Activated naive CD8-positive, alpha-beta T cell treated with anti-CD3 and anti-CD28 coated beads for 36 hours (primary cell): ENCODE measurements at regions not wholly inside any gene's neighbourhood (a gene's known extent, or its start where the extent isn't known, plus 50 kb on each side); places are given as distances from the start of the nearest gene placed in this dataset.

ENCODE experiments used
- DNase-seq: peaks from one replicate; pipeline ENCODE4 v3.0.0; 2021
- H3K27ac Mint-ChIP-seq: one replicate; pipeline ENCODE4 v1.8.0; 2022; ENCODE audit warnings: mild to moderate bottlenecking, moderate library complexity, mixed read lengths
- H3K27me3 Mint-ChIP-seq: one replicate; pipeline ENCODE4 v1.8.0; 2022; ENCODE audit warnings: mild to moderate bottlenecking, mixed read lengths
- H3K36me3 Mint-ChIP-seq: one replicate; pipeline ENCODE4 v1.8.0; 2021; ENCODE audit warnings: mild to moderate bottlenecking, mixed read lengths
- H3K4me1 Mint-ChIP-seq: one replicate; pipeline ENCODE4 v1.8.0; 2021; ENCODE audit warnings: mixed read lengths
- H3K4me3 Mint-ChIP-seq: one replicate; pipeline ENCODE4 v1.8.0; 2022; ENCODE audit warnings: mild to moderate bottlenecking, moderate library complexity, mixed read lengths
- H3K9me3 Mint-ChIP-seq: one replicate; pipeline ENCODE4 v1.8.0; 2022; ENCODE audit warnings: mixed read lengths

- no peaks in the 10 kb centered on the region for H3K27me3 Mint-ChIP-seq
- no peak overlapping the region for H3K4me3 Mint-ChIP-seq
- H3K27ac Mint-ChIP-seq = no peak overlapping the region
- H3K9me3 Mint-ChIP-seq = peaks cover 6% of the 10 kb centered on the region
- H3K4me1 Mint-ChIP-seq = no peaks in the 10 kb centered on the region
- H3K36me3 Mint-ChIP-seq = no peaks in the 10 kb centered on the region
- no peak for DNase-seq
Measured at GRCh38 chr6:91834813-91835212, 1247.9 kb upstream of the MAP3K7 start.

- no peaks in the 10 kb centered on the region for H3K36me3 Mint-ChIP-seq
- peaks cover 3% of the 10 kb centered on the region for H3K9me3 Mint-ChIP-seq
- H3K4me1 Mint-ChIP-seq = no peaks in the 10 kb centered on the region
- no peaks in the 10 kb centered on the region for H3K27me3 Mint-ChIP-seq
- no peak overlapping the region for H3K4me3 Mint-ChIP-seq
- no peak overlapping the region for H3K27ac Mint-ChIP-seq
- no peak for DNase-seq
Measured at GRCh38 chr6:91827151-91827550, 1240.3 kb upstream of the MAP3K7 start.

DNA sequence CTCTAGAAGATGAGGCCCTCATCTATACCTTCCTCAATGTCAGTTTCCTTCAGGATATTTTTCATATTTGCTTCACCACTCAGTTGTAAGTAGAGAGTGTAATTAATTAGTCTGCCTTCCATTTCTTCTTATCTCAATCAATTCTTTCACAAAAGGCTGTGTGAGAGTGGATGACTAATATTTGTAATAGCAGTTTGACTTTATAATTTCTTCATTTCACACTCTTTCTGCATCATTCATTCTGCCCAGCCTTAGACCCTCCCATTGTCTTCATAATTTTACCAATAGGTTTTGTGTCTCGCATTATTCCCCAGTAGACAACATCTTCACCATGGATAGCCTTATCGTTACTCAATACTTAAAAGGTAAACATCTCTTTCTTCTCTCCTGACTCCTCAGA lies 1239.3 kb upstream of the MAP3K7 start:
- H3K4me3 Mint-ChIP-seq = no peak overlapping the region
- H3K36me3 Mint-ChIP-seq = no peaks in the 10 kb centered on the region
- H3K9me3 Mint-ChIP-seq = peaks cover 3% of the 10 kb centered on the region
- no peak for DNase-seq
- no peak overlapping the region for H3K27ac Mint-ChIP-seq
- no peaks in the 10 kb centered on the region for H3K27me3 Mint-ChIP-seq
- no peaks in the 10 kb centered on the region for H3K4me1 Mint-ChIP-seq

GRCh38 chr6:91824331-91824730 lies 1237.5 kb upstream of the MAP3K7 start:
- no peaks in the 10 kb centered on the region for H3K27me3 Mint-ChIP-seq
- H3K27ac Mint-ChIP-seq = no peak overlapping the region
- no peak overlapping the region for H3K4me3 Mint-ChIP-seq
- H3K36me3 Mint-ChIP-seq = no peaks in the 10 kb centered on the region
- DNase-seq = no peak
- no peaks in the 10 kb centered on the region for H3K4me1 Mint-ChIP-seq
- H3K9me3 Mint-ChIP-seq = peaks cover 3% of the 10 kb centered on the region

DNA sequence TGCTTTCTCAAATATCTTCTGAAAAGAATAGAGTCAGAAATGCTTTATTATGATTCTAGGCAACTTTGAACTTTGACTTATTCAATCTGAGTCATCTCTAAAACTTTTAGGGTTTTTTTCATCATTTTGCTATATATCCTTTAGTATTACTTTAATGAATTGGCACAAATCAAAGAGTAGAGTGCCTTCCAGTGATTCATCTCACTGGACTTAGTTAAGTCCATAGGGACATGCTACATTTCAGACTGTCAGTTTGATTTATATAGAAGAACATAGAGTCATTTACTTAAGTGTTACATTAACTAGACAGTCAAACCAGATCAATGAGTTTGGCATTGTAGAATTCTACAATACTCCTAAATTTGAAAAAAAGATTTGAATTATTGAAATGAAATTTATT lies 1235.7 kb upstream of the MAP3K7 start:
- no peak for DNase-seq
- Mint-ChIP-seq H3K9me3 (peaks cover 3% of the 10 kb centered on the region), H3K4me1 (no peaks in the 10 kb centered on the region), H3K27me3 (no peaks in the 10 kb centered on the region), H3K4me3 (no peak overlapping the region), H3K27ac (no peak overlapping the region), H3K36me3 (no peaks in the 10 kb centered on the region)

DNA sequence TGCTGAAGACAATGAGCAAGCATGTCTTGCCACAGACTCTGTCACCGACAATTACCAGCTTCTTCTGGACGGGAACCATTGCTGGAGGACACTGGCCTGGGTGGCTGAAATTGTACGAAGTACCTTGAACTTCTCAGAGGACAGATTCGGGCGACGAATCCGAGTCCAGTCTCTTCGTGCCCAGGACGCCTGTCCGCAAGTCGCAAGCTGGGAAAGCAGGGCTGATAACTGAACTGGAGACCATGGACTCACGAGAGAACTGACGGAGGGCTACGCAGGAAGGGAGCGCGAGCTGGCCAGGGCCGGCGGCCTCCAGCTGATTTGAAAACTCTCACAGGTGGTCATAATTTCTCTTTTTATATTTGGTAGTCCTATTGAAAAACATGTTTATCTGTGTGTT lies 1229.5 kb upstream of the MAP3K7 start:
- Mint-ChIP-seq H3K36me3 (no peaks in the 10 kb centered on the region), H3K4me1 (no peaks in the 10 kb centered on the region), H3K27me3 (no peaks in the 10 kb centered on the region), H3K9me3 (peaks cover 1% of the 10 kb centered on the region), H3K27ac (no peak overlapping the region), H3K4me3 (no peak overlapping the region)
- DNase-seq = no peak

DNA sequence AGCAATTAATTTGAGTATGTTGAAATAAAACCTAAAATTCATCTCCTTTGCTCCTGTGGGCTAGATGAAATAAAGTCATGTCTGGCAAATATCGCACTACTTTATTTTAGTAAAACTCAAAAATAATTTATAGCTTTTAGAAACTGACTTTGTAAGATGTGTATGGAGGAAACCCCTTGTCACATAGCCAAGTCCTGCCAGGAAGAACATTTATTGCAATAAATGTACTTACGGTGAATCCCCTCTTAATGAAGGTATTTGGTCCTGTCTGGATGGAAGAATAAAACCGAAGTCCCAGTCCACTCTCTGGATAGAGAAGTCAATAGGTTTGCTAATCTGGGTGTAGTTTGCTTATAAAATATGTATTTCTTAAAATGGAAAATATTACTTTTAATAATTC lies 1226.8 kb upstream of the MAP3K7 start:
- H3K4me3 Mint-ChIP-seq = no peak overlapping the region
- H3K36me3 Mint-ChIP-seq = no peaks in the 10 kb centered on the region
- no peak for DNase-seq
- H3K4me1 Mint-ChIP-seq = no peaks in the 10 kb centered on the region
- H3K9me3 Mint-ChIP-seq = peaks cover 1% of the 10 kb centered on the region
- no peaks in the 10 kb centered on the region for H3K27me3 Mint-ChIP-seq
- no peak overlapping the region for H3K27ac Mint-ChIP-seq

GRCh38 chr6:91812596-91813274 lies 1225.9 kb upstream of the MAP3K7 start:
- Mint-ChIP-seq H3K4me1 (no peaks in the 10 kb centered on the region), H3K27ac (no peak overlapping the region), H3K9me3 (peaks cover 1% of the 10 kb centered on the region), H3K4me3 (no peak overlapping the region), H3K27me3 (no peaks in the 10 kb centered on the region), H3K36me3 (no peaks in the 10 kb centered on the region)
- DNase-seq = no peak

GRCh38 chr6:91804981-91805380 lies 1218.1 kb upstream of the MAP3K7 start:
- no peaks in the 10 kb centered on the region for H3K36me3 Mint-ChIP-seq
- H3K4me3 Mint-ChIP-seq = no peak overlapping the region
- no peaks in the 10 kb centered on the region for H3K4me1 Mint-ChIP-seq
- H3K9me3 Mint-ChIP-seq = no peaks in the 10 kb centered on the region
- DNase-seq = no peak
- no peak overlapping the region for H3K27ac Mint-ChIP-seq
- H3K27me3 Mint-ChIP-seq = no peaks in the 10 kb centered on the region

DNA sequence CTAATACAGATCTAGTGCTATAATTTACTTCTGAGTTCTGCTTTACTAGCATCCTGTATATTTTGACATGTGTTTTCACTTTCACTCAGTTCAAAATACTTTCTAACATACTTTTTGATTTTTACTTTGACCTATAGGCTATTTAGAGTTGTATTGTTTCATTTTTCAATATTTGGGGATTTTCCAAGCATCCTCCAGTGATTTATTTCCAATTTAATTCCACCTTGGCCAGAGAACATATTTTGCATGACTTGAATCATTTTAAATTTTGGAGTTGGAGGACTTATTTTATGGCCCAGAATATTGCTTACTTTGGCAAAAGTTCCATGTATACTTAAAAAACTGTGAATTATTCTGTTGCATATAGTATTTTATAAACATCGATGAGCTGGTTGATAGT lies 1215.6 kb upstream of the MAP3K7 start:
- Mint-ChIP-seq H3K4me3 (no peak overlapping the region), H3K4me1 (no peaks in the 10 kb centered on the region), H3K36me3 (no peaks in the 10 kb centered on the region), H3K27me3 (no peaks in the 10 kb centered on the region), H3K27ac (no peak overlapping the region), H3K9me3 (no peaks in the 10 kb centered on the region)
- DNase-seq = no peak

- Mint-ChIP-seq H3K4me1 (no peaks in the 10 kb centered on the region), H3K27ac (no peak overlapping the region), H3K36me3 (no peaks in the 10 kb centered on the region), H3K4me3 (no peak overlapping the region), H3K27me3 (no peaks in the 10 kb centered on the region), H3K9me3 (peaks cover 3% of the 10 kb centered on the region)
- no peak for DNase-seq
Measured at GRCh38 chr6:91796603-91797002, 1209.7 kb upstream of the MAP3K7 start.

DNA sequence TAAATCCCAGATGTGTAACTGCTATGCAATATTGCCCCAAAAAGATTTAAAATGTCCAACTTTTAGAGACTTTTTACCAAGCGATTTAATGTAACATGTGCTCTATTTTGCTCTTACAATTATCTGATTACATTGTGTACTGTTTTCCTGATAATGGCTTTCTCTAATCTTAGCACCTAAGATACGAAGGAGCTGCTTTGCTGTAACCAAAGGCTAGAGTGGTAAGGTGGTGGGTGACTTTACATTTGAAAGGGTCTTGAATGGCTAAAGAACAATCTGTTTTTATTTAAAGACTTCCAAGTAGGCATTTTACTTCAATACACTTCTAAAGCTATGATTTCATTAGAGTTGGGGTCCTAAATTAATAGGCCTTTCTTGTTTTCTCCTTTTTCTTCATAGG lies 1201.6 kb upstream of the MAP3K7 start:
- no peaks in the 10 kb centered on the region for H3K4me1 Mint-ChIP-seq

DNA sequence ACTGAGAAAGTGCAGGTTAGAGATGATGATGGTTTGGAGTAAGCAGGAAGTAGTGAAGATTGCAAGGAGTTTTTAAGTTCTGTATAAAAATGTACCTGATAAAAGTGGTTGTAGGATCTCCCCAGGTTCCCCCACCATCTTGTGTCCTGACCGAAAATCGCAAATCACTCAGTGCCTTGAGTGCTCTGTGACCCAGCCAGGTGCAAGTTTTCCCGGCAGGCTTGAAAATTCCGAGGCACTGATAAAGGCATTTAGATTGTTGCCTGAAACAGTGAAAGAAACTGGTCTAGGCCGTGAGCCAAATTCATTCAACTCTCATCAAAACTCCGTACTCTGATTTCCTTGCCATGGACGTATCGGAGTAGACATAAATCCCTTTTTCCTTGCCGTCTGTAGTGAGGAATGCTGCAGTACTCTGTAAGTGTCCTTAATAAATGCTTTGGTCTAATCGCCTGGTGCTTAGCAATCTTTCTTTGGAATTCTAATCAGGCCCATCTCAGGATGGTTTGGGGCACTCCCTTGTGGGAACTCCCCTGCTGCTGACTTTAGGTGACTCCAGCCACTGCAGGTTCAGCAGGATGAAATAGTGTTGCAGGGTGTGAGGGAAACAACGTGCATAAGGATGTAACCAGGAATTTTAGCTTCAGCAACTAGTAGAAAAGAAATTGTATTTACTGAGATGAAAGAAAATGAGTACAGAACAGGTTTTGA lies 1199.8 kb upstream of the MAP3K7 start:
- H3K27me3 Mint-ChIP-seq = no peaks in the 10 kb centered on the region
- no peak overlapping the region for H3K27ac Mint-ChIP-seq
- peaks cover 7% of the 10 kb centered on the region for H3K9me3 Mint-ChIP-seq
- DNase-seq = no peak
- no peaks in the 10 kb centered on the region for H3K36me3 Mint-ChIP-seq
- no peaks in the 10 kb centered on the region for H3K4me1 Mint-ChIP-seq
- no peak overlapping the region for H3K4me3 Mint-ChIP-seq

More for the DNA sequence above, 1201.6 kb upstream of the MAP3K7 start:
- Mint-ChIP-seq H3K27ac (no peak overlapping the region), H3K36me3 (no peaks in the 10 kb centered on the region), H3K4me3 (no peak overlapping the region), H3K27me3 (no peaks in the 10 kb centered on the region), H3K9me3 (peaks cover 7% of the 10 kb centered on the region)
- DNase-seq = no peak

GRCh38 chr6:91782802-91783201 lies 1195.9 kb upstream of the MAP3K7 start:
- H3K36me3 Mint-ChIP-seq = no peaks in the 10 kb centered on the region
- no peaks in the 10 kb centered on the region for H3K4me1 Mint-ChIP-seq
- DNase-seq = no peak
- no peak overlapping the region for H3K4me3 Mint-ChIP-seq
- H3K9me3 Mint-ChIP-seq = peaks cover 7% of the 10 kb centered on the region
- H3K27me3 Mint-ChIP-seq = no peaks in the 10 kb centered on the region
- no peak overlapping the region for H3K27ac Mint-ChIP-seq

DNA sequence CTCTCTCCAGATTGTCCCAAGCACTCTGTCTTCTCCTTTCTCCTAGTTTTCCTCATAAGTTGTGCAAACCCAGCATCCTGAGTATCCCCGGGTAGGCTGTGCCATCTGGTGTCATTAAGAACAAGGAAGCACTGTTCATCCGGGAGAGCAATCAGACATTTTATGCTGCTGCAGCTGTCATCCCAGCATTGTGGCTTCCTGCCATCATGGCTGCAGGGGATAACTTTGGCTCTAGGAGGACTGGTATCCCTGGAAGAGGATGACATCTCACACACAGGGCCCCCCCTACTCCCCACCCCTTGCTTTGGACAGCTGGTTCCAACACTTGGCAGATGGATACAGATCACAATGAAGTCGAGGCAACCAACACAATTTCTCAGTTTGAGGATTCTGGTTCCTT lies 1195.1 kb upstream of the MAP3K7 start:
- DNase-seq = no peak
- Mint-ChIP-seq H3K4me3 (no peak overlapping the region), H3K9me3 (peaks cover 7% of the 10 kb centered on the region), H3K4me1 (no peaks in the 10 kb centered on the region), H3K27me3 (no peaks in the 10 kb centered on the region), H3K36me3 (no peaks in the 10 kb centered on the region), H3K27ac (no peak overlapping the region)

DNA sequence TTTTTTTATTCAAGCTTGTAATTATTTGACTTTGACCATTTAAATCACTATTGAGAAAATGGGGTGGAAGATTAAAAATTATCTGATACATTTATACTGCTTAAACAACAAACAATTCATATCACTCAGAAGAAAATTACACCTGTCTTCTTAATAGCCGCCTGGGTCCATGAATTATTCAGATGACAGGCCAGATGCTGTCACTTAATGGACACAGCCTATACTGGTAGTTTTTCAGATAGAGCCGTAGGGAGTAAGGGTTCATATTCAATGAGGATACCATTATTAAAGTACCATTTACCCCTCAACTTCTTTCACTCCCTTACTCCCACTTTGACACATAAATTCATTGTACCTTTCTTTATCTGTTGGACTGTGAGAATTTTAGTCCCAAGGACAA lies 1193.4 kb upstream of the MAP3K7 start:
- Mint-ChIP-seq H3K9me3 (peaks cover 7% of the 10 kb centered on the region), H3K27ac (no peak overlapping the region), H3K27me3 (no peaks in the 10 kb centered on the region), H3K36me3 (no peaks in the 10 kb centered on the region), H3K4me3 (no peak overlapping the region), H3K4me1 (no peaks in the 10 kb centered on the region)
- DNase-seq = no peak
